A673 (cell line): ENCODE measurements at regions not wholly inside any gene's neighbourhood (a gene's known extent, or its start where the extent isn't known, plus 50 kb on each side); places are given as distances from the start of the nearest gene placed in this dataset.

Experiments
- BruUV-seq: library from RNA; stranded (reverse); fragments of 400-500 nt; replicated peaks from 2 replicates; lab custom pipeline; 2021; lab: Mats Ljungman, UMichigan
- CTCF ChIA-PET: fragments of 300-600 bp; sonication (Branson Sonifier 250); formaldehyde crosslinking; loops from one replicate; lab custom pipeline; 2022; ENCODE audit warnings: antibody characterized with exemption; lab: Charles Lee
- POLR2A ChIA-PET: fragments of 300-600 bp; sonication (Branson Sonifier 250); formaldehyde crosslinking; loops from one replicate; lab custom pipeline; 2022; ENCODE audit warnings: antibody characterized with exemption; ENCODE audit not compliant: low non-redundant PET; lab: Charles Lee
- DNase-seq: peaks from one replicate; pipeline ENCODE4 v3.0.0-alpha.2; 2015; ENCODE audit warnings: low spot score
- H3K27ac ChIP-seq: fragments of 200-600 bp; sonication (generic); 2 replicates; pipeline ENCODE4 v1.5.1; 2016; ENCODE audit warnings: mixed run types, low read depth, mild to moderate bottlenecking, mixed read lengths, antibody characterized with exemption, low read length; ENCODE audit not compliant: poor library complexity, severe bottlenecking
- H3K27me3 ChIP-seq: fragments of 200-600 bp; sonication (generic); replicated peaks from 2 replicates; pipeline ENCODE4 v1.6.1; 2017; ENCODE audit warnings: mixed run types, low read depth, mild to moderate bottlenecking, mixed read lengths, antibody characterized with exemption, low read length; ENCODE audit not compliant: insufficient read depth, poor library complexity
- H3K36me3 ChIP-seq: fragments of 200-600 bp; sonication (generic); 2 replicates; pipeline ENCODE4 v1.6.1; 2016; ENCODE audit warnings: mixed run types, mild to moderate bottlenecking, mixed read lengths, antibody characterized with exemption, low read length; ENCODE audit not compliant: insufficient read depth, poor library complexity, severe bottlenecking
- H3K4me1 ChIP-seq: fragments of 200-600 bp; sonication (generic); 2 replicates; pipeline ENCODE4 v1.6.1; 2017; ENCODE audit warnings: mixed run types, mild to moderate bottlenecking, mixed read lengths, antibody characterized with exemption, low read length; ENCODE audit not compliant: insufficient read depth, poor library complexity, severe bottlenecking
- H3K4me3 ChIP-seq: fragments of 200-600 bp; sonication (generic); 2 replicates; pipeline ENCODE4 v1.5.1; 2016; ENCODE audit warnings: low read depth, mixed run types, mild to moderate bottlenecking, mixed read lengths, low read length; ENCODE audit not compliant: poor library complexity, severe bottlenecking
- H3K9me3 ChIP-seq: fragments of 200-600 bp; sonication (generic); 2 replicates; pipeline ENCODE4 v1.6.1; 2016; ENCODE audit warnings: mixed run types, low read depth, mild to moderate bottlenecking, mixed read lengths, antibody characterized with exemption, low read length; ENCODE audit not compliant: poor library complexity, severe bottlenecking
- EZH2 ChIP-seq: fragments of 200-600 bp; sonication (generic); IDR thresholded peaks from 2 replicates; pipeline ENCODE4 v1.6.1; 2017; ENCODE audit warnings: borderline replicate concordance, low read depth, mild to moderate bottlenecking, mixed read lengths, antibody characterized with exemption, low read length; ENCODE audit not compliant: poor library complexity, severe bottlenecking
- intact Hi-C: fragments of 100-400 bp; cut with micrococcal nuclease; formaldehyde crosslinking; loops from one replicate; pipeline ENCODE4 v1.10.0; 2022; ENCODE audit not compliant: unreplicated experiment
- TF ChIP-seq, protein P1 (sequence below): fragments of 300-800, 200-600 bp; sonication (generic); conservative IDR thresholded peaks from 2 replicates; pipeline ENCODE4 v1.5.1; 2017; ENCODE audit warnings: low read depth, mild to moderate bottlenecking, antibody characterized with exemption, low read length, moderate library complexity, mixed read lengths

DNA sequence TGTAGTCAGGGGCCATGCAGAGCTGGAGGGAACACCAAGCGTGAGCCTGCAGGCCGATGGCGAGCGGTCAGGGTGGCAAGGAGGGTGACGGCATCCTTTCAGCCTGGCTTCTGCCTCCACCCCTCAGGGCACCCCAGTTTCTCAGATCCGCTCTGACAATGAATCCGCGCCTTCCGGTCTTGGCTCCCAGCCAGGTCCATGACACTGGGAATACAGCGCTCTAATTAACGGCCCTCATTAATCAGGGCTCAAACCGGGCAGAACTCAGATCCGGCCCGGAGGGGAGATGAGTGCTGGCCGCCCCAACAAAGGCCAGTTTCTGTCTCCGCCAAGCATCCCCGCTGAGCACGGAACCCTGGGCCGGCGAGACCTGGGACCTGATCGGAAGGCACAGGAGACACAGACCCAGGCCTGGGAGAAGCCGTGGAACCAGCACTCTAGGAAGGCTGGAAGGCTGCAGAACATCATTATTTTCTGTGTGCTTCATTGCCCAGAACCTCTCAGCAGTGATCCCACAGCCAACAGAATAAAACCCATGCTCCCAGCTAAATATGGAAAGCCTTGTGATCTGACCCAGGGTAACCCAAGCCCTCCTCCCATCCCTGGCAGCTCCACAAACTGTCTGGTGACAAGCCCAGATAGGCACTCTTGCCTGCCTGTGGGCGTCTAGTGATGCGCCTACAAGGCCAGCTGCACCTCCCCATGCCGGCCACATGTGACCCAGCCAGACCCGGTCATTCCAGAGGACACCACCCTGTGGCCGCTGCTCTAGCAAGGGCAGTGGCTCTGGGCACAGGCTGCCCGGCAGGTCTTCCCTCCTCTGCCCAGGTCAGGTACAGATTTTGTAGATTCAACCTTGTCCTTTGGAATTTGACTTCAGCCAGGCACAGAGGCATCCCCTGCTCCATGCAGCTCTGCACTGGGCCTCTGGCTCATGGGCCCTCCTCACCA lies 438.7 kb upstream of the MYT1L start:
- TF ChIP-seq EZH2 = no peak
- TF ChIP-seq, protein P1, sequence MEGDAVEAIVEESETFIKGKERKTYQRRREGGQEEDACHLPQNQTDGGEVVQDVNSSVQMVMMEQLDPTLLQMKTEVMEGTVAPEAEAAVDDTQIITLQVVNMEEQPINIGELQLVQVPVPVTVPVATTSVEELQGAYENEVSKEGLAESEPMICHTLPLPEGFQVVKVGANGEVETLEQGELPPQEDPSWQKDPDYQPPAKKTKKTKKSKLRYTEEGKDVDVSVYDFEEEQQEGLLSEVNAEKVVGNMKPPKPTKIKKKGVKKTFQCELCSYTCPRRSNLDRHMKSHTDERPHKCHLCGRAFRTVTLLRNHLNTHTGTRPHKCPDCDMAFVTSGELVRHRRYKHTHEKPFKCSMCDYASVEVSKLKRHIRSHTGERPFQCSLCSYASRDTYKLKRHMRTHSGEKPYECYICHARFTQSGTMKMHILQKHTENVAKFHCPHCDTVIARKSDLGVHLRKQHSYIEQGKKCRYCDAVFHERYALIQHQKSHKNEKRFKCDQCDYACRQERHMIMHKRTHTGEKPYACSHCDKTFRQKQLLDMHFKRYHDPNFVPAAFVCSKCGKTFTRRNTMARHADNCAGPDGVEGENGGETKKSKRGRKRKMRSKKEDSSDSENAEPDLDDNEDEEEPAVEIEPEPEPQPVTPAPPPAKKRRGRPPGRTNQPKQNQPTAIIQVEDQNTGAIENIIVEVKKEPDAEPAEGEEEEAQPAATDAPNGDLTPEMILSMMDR = no peak
- no peaks in the 10 kb centered on the region for H3K36me3 ChIP-seq
- intact Hi-C loops = no loop called here
- H3K9me3 ChIP-seq = no peaks in the 10 kb centered on the region
- no peak overlapping the region for H3K27ac ChIP-seq
- ChIA-PET CTCF (no interaction called here), POLR2A (no interaction called here)
- DNase-seq = peak; percentile 24
- no peaks in the 10 kb centered on the region for H3K27me3 ChIP-seq
- no peak overlapping the region for H3K4me3 ChIP-seq
- H3K4me1 ChIP-seq = no peaks in the 10 kb centered on the region
- no TSS peak for BruUV-seq

DNA sequence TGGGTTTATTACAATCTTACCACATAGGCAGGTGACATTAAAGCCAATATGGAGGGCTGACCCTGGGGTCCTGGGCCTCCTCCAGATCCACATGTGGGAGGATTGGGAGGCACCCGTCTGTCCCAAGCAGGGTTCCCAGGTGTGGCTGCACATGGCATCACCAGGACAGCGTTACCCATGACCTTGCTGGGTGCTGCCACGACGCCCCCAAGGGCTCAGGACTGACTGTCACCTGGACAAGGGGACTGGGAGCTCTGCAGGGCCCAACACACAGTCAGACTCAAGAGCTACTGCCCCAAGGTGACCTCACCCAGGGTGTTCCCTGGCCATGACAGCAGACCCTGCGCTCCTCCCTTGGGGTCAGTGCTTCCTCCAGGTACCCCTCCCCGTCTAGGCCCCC lies 437.4 kb upstream of the MYT1L start:
- Histone ChIP-seq H3K27me3 (no peaks in the 10 kb centered on the region), H3K4me1 (no peaks in the 10 kb centered on the region), H3K36me3 (no peaks in the 10 kb centered on the region), H3K4me3 (no peak overlapping the region), H3K9me3 (no peaks in the 10 kb centered on the region), H3K27ac (no peak overlapping the region)
- POLR2A ChIA-PET = no interaction called here
- DNase-seq = no peak
- intact Hi-C loops = no loop called here
- CTCF ChIA-PET = no interaction called here
- BruUV-seq = no TSS peak
- TF ChIP-seq EZH2 = no peak
- TF ChIP-seq, protein P1 = no peak

DNA sequence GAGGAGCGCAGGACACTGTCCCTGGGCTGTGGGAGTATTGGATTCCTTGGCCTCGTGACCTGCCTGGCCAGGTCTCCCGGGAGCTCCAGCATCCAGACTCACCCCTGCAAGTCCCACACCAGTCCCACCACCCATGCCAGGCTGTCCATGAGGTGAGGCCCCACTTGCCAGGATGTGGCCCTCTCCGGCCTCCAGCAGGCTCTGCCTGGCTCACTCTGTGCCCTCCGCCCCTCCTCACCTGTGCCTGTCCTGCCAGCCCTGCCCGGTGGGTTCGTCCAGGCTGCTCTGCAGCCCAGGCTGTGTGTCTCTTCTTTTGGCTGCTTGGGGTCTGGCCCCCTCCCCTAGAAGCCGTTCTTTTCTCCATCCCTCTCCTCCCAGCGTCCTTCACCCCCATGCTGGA lies 436.8 kb upstream of the MYT1L start:
- no TSS peak for BruUV-seq
- no peak for TF ChIP-seq EZH2
- TF ChIP-seq, protein P1 = no peak
- Histone ChIP-seq H3K4me1 (no peaks in the 10 kb centered on the region), H3K27me3 (no peaks in the 10 kb centered on the region), H3K27ac (no peak overlapping the region), H3K4me3 (no peak overlapping the region), H3K9me3 (no peaks in the 10 kb centered on the region), H3K36me3 (no peaks in the 10 kb centered on the region)
- CTCF ChIA-PET = no interaction called here
- POLR2A ChIA-PET = no interaction called here
- intact Hi-C loops = no loop called here
- no peak for DNase-seq
